ENCODE measurements at regions not wholly inside any gene's neighbourhood (a gene's known extent, or its start where the extent isn't known, plus 50 kb on each side); places are given as distances from the start of the nearest gene placed in this dataset.

GRCh38 chrX:2552621-2553201 is 51.9 kb upstream of the DHRSX start:
- H3K4me3 ChIP-seq (ENCODE audit: insufficient read depth, low read depth, low read length), result no peak overlapping the region
- H3K79me1 ChIP-seq (ENCODE audit: low read depth in 1 of 2, low read length in 2 of 2), result no peaks in the 10 kb centered on the region
- DNase-seq (no peak), ATAC-seq (ENCODE audit: low read depth) (peak; percentile 51)
- POLR2A ChIA-PET (ENCODE audit: unreplicated experiment), result no interaction called here
- no peak overlapping the region for H3K9ac ChIP-seq (ENCODE audit: low read depth, low read length)
- H3K9me1 ChIP-seq (ENCODE audit: insufficient read depth, low read length), result no peaks in the 10 kb centered on the region
- no peak overlapping the region for H3K27ac ChIP-seq (ENCODE audit: insufficient read depth, low read length)
- H3K4me1 ChIP-seq (ENCODE audit: control insufficient read depth, insufficient read depth, low read length), result no peaks in the 10 kb centered on the region
- no peak overlapping the region for H3K18ac ChIP-seq (ENCODE audit: low read depth, low read length)
- no peak overlapping the region for H2BK20ac ChIP-seq (ENCODE audit: low read depth, low read length)
- no peak overlapping the region for H3K56ac ChIP-seq (ENCODE audit: extremely low read depth, insufficient read depth, low read length)
- no peaks in the 10 kb centered on the region for H3K9me3 ChIP-seq (ENCODE audit: control insufficient read depth, insufficient read depth, low read length)
- H2AK9ac ChIP-seq (replicated peaks; ENCODE audit: low read depth, low read length, poor library complexity), result no peak overlapping the region
- no TSS peak for BruUV-seq (replicated peaks)
- no CpG with 5 or more reads among the region's 7 CpGs for WGBS, 2 experiments (ENCODE audit: extremely low coverage in 2 of 2, insufficient read length in 1 of 2)
- H4K20me1 ChIP-seq (ENCODE audit: insufficient read depth, low read length), result no peaks in the 10 kb centered on the region
- no peak overlapping the region for H3K14ac ChIP-seq (replicated peaks; ENCODE audit: low read depth, low read length)
- intact Hi-C loops (cut with micrococcal nuclease) (no loop called here), dilution Hi-C loops (cut with HindIII; ENCODE audit: low sequenced_read_pairs, unreplicated experiment) (no loop called here), in situ Hi-C loops (cut with MboI; ENCODE audit: low sequenced_read_pairs) (no loop called here)
- H3K4ac ChIP-seq (ENCODE audit: low read depth, low read length), result no peak overlapping the region
- no peak overlapping the region for H4K5ac ChIP-seq (ENCODE audit: low read depth, low read length)
- H2AK5ac ChIP-seq (ENCODE audit: low read depth, low read length), result no peak overlapping the region
- no peak overlapping the region for H2BK15ac ChIP-seq (ENCODE audit: low read depth, low read length)
- no peak overlapping the region for H2AFZ ChIP-seq (replicated peaks; ENCODE audit: low read length, poor library complexity)
- TF ChIP-seq FOS (IDR thresholded peaks at IDR 0.05; ENCODE audit: low read depth, low read length) (no peak), RAD21 (IDR thresholded peaks at IDR 0.05; ENCODE audit: low read length) (no peak), CEBPB (IDR thresholded peaks at IDR 0.05; ENCODE audit: low read depth, low read length) (no peak), MAZ (IDR thresholded peaks at IDR 0.05; ENCODE audit: borderline replicate concordance, low read depth, low read length) (no peak), MXI1 (IDR thresholded peaks at IDR 0.05; ENCODE audit: borderline replicate concordance, low read depth, low read length) (no peak), USF2 (IDR thresholded peaks at IDR 0.05; ENCODE audit: low read depth, low read length) (no peak), SMC3 (IDR thresholded peaks at IDR 0.05; ENCODE audit: low read depth, low read length) (no peak), CHD1 (IDR thresholded peaks at IDR 0.05; ENCODE audit: low read depth, low read length) (no peak), BHLHE40 (IDR thresholded peaks at IDR 0.05; ENCODE audit: low read depth, low read length) (no peak), CTCF (conservative IDR thresholded peaks at IDR 0.05; ENCODE audit: low read depth, low read length) (no peak), RCOR1 (IDR thresholded peaks at IDR 0.05; ENCODE audit: insufficient replicate concordance, low read length) (no peak), NFE2L2 (IDR thresholded peaks at IDR 0.05; ENCODE audit: low read depth, low read length) (no peak), MAFK (IDR thresholded peaks at IDR 0.05; ENCODE audit: low read depth, low read length) (no peak), RFX5 (IDR thresholded peaks at IDR 0.05; ENCODE audit: low read depth, low read length) (no peak), ELK1 (IDR thresholded peaks at IDR 0.05; ENCODE audit: borderline replicate concordance, low read depth, low read length) (no peak), POLR2A (IDR thresholded peaks at IDR 0.05; ENCODE audit: low read depth, low read length) (no peak)
- no peak overlapping the region for H4K8ac ChIP-seq (ENCODE audit: low read depth in 2 of 2, low read length in 2 of 2)
- peaks cover 3% of the 10 kb centered on the region; the same call in 1 of the 2 replicates for H3K27me3 ChIP-seq (ENCODE audit: control insufficient read depth, insufficient read depth, low read length)
- H2BK5ac ChIP-seq (ENCODE audit: low read depth, low read length, poor library complexity, severe bottlenecking), result no peak overlapping the region
- H3K23ac ChIP-seq (ENCODE audit: low read depth, low read length), result no peak overlapping the region
- no peaks in the 10 kb centered on the region for H3K36me3 ChIP-seq (ENCODE audit: control insufficient read depth, insufficient read depth, low read length)
- CTCF ChIA-PET, result no interaction called here
- no peak overlapping the region for H3K4me2 ChIP-seq (ENCODE audit: low read depth, low read length)
- H2BK120ac ChIP-seq (ENCODE audit: low read depth, low read length), result no peak overlapping the region
- no peak overlapping the region for H4K91ac ChIP-seq (ENCODE audit: insufficient read depth, low read depth, low read length)
